GM12875 (cell line): ENCODE measurements at regions not wholly inside any gene's neighbourhood (a gene's known extent, or its start where the extent isn't known, plus 50 kb on each side); places are given as distances from the start of the nearest gene placed in this dataset.

Experiments used
- H3K4me3 ChIP-seq: one replicate; pipeline ENCODE4 v1.5.1; 2011; ENCODE audit warnings: low read depth, low read length, control low read depth
- CTCF ChIP-seq: IDR thresholded peaks from 2 replicates; pipeline ENCODE4 v1.5.1; 2011; ENCODE audit warnings: low read depth, mild to moderate bottlenecking, control low read depth, inconsistent platforms, low read length, moderate library complexity, borderline replicate concordance; ENCODE audit not compliant: insufficient read depth

- no peak overlapping the region for H3K4me3 ChIP-seq
- no peak for TF ChIP-seq CTCF
Measured at GRCh38 chr11:127247261-127247851, 246.8 kb upstream of the KIRREL3 start.

GRCh38 chr11:127242676-127243075 lies 242.1 kb upstream of the KIRREL3 start:
- TF ChIP-seq CTCF: no peak

GRCh38 chr11:127238321-127238720 lies 237.8 kb upstream of the KIRREL3 start:
- no peak for TF ChIP-seq CTCF
- H3K4me3 ChIP-seq: no peak overlapping the region

More at GRCh38 chr11:127242676-127243075, 242.1 kb upstream of the KIRREL3 start:
- no peak overlapping the region for H3K4me3 ChIP-seq

GRCh38 chr11:127236776-127237175 lies 236.2 kb upstream of the KIRREL3 start:
- TF ChIP-seq CTCF: no peak
- no peak overlapping the region for H3K4me3 ChIP-seq

- TF ChIP-seq CTCF: no peak
- H3K4me3 ChIP-seq: no peak overlapping the region
Measured at GRCh38 chr11:127233998-127234397, 233.4 kb upstream of the KIRREL3 start.

GRCh38 chr11:127230392-127230791 lies 229.8 kb upstream of the KIRREL3 start:
- H3K4me3 ChIP-seq: no peak overlapping the region
- TF ChIP-seq CTCF: no peak

GRCh38 chr11:127226949-127227348 lies 226.4 kb upstream of the KIRREL3 start:
- TF ChIP-seq CTCF: no peak
- no peak overlapping the region for H3K4me3 ChIP-seq
